Forelimb muscle (tissue), 1 donor: ENCODE measurements at regions not wholly inside any gene's neighbourhood (a gene's known extent, or its start where the extent isn't known, plus 50 kb on each side); places are given as distances from the start of the nearest gene placed in this dataset.
"Not testable (repeated sequence)": the region's sequence is repeated elsewhere in the genome, so short reads cannot be mapped to it uniquely, and the experiment has no call there.

ENCODE experiments used
- DNase-seq: peaks from one replicate; pipeline ENCODE4 v3.0.0-alpha.2; 2013; ENCODE audit warnings: low read depth

DNA sequence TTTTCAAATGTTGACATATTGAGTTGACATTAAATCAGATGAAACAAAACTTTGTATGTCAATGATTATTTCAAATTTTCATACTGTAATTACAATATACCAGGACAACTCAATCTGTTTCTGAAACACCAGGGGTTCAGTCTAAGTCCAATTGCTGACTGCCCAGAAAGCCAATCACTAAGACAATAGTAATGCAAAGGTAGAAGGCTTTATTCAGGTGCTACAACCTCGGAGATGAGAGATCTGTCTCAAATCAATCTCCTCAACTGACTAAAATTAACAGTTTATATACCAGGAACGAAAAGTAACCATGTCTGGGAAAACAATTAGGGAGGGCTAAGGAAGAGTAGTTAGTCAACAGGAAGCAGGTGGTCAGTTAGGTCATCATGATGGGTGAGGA, 1400.4 kb downstream of the SUCLG1 start:
- no peak for DNase-seq

DNA sequence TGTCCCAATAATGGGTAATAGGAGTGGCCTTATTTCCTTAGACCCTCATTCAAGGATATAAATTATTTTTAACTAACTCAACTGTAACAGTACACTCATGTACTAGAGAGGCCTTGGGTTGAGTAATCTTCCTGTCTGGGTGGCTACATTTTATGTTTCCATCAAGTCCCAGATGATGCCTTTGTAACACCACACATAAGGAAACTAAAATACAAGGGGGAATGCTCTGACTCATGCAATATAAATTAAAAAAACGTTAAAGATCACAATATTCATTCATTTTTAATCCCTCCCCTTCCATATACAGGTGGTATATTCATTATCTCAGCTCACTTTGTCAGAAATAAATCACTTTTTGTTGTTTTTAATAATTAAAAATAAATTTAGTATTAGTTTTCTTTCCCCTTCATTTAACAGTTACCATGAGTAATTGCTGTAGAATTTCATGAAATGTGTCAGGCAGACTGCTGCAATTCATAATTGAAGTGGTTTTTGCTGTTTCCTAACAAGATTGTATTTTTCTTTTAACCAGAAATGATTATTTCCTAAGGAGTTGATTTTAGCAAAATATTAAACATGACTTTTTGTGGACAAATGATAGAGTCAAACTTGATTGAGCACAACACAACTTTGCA, 1403.6 kb downstream of the SUCLG1 start:
- DNase-seq = no peak

DNA sequence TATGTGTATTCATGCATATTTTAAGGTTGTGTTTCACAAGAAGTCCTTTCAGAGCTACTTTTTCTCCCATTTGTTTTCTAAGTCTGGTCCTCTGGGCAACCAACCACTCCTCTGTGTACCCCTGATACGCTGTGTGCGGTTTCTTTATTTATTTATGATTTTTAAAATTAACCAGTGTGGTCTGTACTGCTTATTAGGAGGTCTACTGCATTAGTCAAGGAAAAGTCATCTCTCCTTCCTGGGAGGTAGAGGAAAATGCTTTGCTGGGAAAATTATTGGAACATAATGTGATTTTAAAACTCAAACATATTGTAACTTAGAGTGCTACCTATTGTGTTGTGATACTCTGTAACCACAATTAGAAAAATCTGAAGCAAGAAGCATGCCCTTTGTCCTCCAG, 1404.3 kb downstream of the SUCLG1 start:
- DNase-seq = no peak

DNA sequence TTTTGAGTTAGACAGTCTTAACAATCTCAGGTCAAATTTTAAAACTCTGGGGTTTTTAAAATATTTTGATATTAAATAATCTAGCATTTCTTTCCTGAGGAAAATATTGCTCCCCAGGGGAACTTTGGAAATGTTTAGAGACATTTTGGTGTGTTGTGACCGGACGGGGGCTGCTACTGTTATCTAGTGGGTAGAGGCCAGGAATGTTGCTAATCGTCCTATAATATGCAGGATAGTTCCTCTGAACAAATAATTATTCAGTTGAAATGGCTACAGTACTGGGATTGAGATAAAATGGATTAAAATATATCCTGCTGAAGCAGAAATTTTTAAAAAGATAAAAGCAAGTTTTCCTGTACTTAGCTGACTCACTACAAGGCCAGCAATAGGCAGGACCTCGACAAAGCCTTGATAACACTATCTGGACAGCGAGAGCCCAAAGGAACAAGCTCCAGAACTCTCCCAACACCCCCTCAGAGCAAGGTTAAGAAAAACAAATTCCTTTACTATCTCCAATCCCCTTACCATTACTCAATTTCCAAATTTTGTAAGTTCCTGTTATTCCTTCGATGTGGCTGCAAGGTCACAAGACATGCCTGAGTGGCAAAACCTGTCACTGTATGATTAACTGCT, 1407.4 kb downstream of the SUCLG1 start:
- no peak for DNase-seq

DNA sequence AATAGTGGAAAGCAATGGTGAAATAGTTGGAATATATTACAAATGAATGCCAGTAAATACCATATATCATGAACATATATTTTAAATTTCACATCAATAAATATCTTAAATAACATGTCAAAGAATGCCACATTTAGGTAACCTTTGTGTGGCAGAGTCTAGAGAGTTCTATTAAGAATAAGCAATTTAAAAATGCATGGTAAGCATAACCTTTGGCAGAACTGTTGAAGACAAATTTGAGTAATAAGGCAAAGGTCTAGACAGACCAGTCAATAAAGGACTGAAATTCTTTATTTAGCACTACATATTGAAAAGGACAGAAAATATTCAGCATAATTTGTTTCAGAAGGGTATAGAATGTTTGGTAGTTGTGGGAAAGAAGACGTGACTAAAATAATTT, 1417.0 kb downstream of the SUCLG1 start:
- no peak for DNase-seq

- DNase-seq = no peak
Measured at GRCh38 chr2:83022631-83023210, 1436.4 kb downstream of the SUCLG1 start.

GRCh38 chr2:83017366-83018090, 1441.6 kb downstream of the SUCLG1 start:
- DNase-seq = no peak

GRCh38 chr2:83016343-83017110, 1442.6 kb downstream of the SUCLG1 start:
- DNase-seq = no peak

DNA sequence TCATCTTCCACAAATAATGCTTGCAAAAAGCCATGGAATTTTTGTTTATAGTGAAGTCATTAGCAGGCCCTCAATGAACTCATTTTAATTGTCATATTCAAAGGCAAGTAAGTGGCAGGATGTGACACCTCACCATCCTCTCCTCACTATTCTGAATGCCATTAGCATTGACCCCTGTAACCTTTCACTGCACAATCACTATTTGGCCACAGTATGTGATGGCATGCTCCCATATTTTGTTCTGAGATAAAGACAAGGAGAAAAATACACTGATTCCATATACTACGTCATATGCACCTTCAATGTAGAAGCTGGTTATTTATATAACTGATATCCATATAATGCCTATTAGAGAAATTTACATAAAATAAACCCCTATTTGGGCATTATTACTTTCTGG, 1443.2 kb downstream of the SUCLG1 start:
- no peak for DNase-seq

DNA sequence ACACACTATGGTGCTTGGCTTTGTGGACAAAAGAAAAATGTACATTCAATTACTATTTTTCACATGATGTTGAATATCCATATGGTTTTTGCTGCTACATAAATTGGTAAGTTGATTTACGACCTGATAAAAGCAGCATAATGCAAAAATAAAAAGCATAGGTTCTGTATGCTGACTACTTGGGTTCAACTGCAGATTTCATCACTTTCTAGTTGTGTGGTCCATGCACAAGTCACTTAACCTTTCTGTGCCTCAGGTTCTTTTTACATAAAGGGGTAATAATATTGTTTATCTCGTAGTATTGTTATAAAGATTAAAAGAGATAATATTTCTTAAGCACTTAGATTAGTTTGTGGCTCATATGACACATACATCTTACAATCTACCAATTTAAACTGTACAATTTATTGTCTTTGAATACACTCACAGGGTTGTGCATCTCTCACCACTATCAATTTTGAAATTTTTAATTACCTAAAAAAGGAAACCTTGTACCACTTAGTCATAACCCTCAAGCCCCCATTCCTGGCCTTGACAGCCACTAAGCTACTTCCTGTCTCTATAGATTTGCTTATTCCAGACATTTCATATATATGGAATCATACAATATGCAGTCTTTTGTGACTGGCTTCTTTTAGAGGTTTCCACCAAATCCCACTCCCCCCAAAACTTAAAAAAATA, 1443.9 kb downstream of the SUCLG1 start:
- DNase-seq = no peak

DNA sequence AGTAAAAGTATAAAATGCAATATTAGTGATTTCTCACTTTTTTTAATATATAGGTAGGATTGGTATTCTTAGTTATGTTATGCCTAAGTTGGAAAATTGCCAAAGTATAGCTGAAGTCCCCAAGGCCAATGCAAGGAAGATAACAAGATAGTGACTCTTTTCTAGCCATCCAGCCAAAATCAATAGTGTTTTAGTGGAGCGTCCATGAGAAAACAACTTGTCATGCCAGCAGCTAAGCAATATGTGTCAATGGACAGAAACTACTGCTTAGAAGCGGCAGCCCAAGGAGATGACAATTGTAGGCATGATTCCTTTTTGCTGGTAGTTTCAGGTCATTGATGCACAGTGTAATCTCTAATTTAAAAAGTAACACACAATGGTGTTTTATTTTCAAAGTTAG, 1444.6 kb downstream of the SUCLG1 start:
- DNase-seq = no peak

GRCh38 chr2:83006961-83007360, 1452.1 kb downstream of the SUCLG1 start:
- DNase-seq = no peak

DNA sequence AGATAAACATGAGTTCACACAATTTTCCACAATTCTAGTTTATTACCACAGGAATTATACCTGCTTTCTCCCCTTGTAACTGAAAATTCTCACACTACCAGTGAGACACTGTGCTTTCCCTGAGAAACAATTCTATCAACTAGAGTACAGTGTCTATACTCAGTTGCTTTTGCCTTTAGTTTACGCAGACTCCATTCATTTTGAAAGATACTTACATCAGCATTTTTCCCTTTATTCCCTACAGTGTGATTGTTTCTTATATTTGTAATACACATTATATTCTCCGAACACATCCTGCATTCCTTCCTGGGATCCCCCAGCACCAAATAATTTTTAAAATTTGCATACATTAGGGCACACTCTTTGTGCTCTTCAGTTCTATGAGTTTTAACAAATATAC, 1455.5 kb downstream of the SUCLG1 start:
- no peak for DNase-seq

DNA sequence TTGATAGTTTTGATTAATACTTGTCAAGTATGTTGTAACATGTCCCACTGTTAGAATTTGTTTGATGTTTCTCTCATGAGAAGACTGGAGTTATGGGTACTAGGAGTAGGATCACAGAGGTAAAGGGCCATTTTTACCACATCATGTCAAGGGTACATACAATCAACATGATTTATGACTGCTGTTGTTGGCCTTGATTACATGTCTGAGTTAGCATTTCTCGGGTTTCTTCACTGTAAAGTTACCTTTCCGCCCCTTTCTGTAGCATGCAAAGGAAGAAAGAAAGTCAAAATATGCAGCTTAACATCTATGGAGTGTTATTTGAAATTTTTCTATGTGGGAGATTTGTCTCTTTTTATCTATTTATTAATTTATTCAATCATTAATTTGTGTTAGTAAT, 1456.4 kb downstream of the SUCLG1 start:
- no peak for DNase-seq

- DNase-seq = no peak
Measured at GRCh38 chr2:82998781-82999180, 1460.3 kb downstream of the SUCLG1 start.

DNA sequence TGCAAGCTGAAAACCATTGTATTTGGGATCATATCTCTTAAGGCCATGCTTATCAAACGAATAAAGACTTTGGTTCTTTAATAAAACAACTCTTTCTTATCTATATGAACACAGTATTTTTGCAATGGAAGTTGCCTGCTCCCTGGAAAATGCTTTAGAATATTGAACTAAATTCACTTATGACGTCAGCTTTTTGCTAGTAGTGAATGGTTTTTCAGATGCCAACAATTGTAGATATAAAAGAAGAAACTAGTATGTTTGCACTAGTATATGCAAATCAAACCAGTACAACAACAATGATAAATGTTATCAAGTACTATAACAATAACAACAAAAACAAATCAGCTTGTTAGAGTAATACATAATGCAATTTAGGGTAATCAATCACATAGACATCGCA, 1462.9 kb downstream of the SUCLG1 start:
- DNase-seq = no peak

- no peak for DNase-seq
Measured at GRCh38 chr2:82994151-82994550, 1464.9 kb downstream of the SUCLG1 start.

DNA sequence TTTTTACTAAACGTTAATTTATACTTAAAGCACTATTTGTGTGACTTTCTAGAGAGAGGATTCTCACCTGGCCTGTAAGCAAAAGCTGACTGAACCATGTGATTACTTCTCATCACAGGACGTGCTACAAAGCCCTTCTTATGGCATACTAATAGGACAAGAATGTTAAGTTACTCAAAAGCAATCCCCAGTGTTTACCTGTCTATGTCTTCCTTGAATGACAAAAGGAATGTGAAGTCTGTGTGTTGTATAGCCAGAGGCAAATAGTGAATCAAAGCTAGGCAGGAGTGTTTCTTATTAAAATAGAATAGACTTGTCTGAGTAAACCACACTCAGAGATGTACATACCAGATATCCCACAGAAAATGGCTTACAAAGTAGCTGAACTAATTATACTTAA, 1465.5 kb downstream of the SUCLG1 start:
- DNase-seq = no peak

DNA sequence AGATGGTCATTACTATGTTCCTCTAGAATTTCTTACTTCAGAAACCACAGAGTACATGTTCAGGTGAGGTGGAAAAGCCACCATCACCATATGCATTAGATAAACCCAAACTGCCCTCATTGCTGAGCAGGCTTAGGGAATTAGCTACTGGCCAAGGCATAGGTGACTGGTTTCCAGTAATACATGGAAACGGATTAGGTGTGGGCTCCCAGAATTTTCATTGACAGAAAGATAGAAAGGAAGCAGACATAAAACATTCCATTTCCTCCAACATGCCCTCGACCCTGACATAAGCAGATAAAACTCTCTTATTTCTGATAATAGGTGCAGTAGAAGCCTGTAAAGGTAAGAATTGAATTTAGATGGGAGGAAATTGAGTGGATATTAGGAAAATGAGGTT, 1466.1 kb downstream of the SUCLG1 start:
- DNase-seq = no peak

DNA sequence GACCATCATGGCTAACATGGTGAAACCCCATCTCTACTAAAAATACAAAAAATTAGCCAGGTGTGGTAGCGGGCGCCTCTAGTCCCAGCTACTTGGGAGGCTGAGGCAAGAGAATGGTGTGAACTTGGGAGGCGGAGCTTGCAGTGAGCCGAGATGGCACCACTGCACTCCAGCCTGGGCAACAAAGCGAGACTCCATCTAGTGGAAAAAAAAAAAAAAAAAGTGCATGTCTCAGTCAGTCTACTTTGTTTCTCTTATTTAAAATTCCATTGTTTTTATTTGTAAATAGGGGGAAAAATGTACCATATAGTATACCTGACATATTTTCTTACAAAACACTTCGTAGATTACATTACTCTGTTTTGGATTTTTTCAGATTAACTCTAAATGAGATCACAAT, 1471.4 kb downstream of the SUCLG1 start:
- DNase-seq = not testable (repeated sequence)

DNA sequence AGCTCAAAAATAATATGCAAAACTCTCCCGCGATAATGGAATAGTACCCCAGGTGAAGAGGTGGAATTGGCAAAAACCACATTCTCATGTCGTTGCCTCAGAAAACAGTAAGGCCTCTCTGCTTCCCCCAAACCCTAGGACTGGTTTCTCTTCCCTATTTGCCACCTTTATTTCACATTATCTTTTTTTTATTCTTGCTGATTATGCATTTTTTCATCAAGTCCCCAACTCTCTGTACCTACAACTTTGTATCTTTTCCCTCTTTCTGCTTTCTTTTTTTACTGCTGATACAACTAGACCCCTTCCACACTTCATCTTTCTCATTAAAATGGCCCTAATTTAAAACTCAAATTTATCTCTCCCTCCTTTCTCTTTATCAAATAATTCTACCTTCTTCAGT, 1472.2 kb downstream of the SUCLG1 start:
- DNase-seq = no peak
